Esophagus muscularis mucosa (tissue), 4 donors: ENCODE measurements at regions not wholly inside any gene's neighbourhood (a gene's known extent, or its start where the extent isn't known, plus 50 kb on each side); places are given as distances from the start of the nearest gene placed in this dataset.

Experiments used
- DNase-seq: peaks from one replicate; pipeline ENCODE4 v3.0.0-alpha.2; 2017; ENCODE audit errors: extremely low spot score
- H3K27ac ChIP-seq, 4 donors: fragments of 200-600 bp; sonication (generic); replicated peaks in 1 of 4; 1 replicate in 3 of 4; 2 replicates in 1 of 4; pipeline ENCODE4 v1.5.1; 2016 to 2019; ENCODE audit warnings: mild to moderate bottlenecking in 1 of 4
- H3K27me3 ChIP-seq, 4 donors: fragments of 200-600 bp; sonication (generic); one replicate each; pipeline versions ENCODE4 v1.5.1 to v1.6.0; 2016 to 2019
- H3K36me3 ChIP-seq, 4 donors: fragments of 200-600 bp; sonication (generic); one replicate each; pipeline ENCODE4 v1.5.1; 2016 to 2019
- H3K4me1 ChIP-seq, 4 donors: fragments of 200-600 bp; sonication (generic); one replicate each; pipeline ENCODE4 v1.5.1; 2016 to 2019
- H3K4me3 ChIP-seq, 4 donors: fragments of 200-600 bp; sonication (generic); 1 replicate in 2 of 4; 2 replicates in 2 of 4; pipeline ENCODE4 v1.5.1; 2016 to 2019; ENCODE audit warnings: mild to moderate bottlenecking in 4 of 4, moderate library complexity in 1 of 4
- H3K9me3 ChIP-seq, 4 donors: fragments of 200-600 bp; sonication (generic); 1 replicate in 3 of 4; 2 replicates in 1 of 4; pipeline ENCODE4 v1.5.1; 2016 to 2019
- EP300 ChIP-seq: sonication (generic); formaldehyde crosslinking; IDR thresholded peaks from one replicate; pipeline ENCODE4 v1.6.1; 2017; ENCODE audit warnings: antibody characterized with exemption
- POLR2A ChIP-seq: fragments of 450-650 bp; IDR thresholded peaks from one replicate; pipeline ENCODE4 v1.6.1; 2017; ENCODE audit warnings: antibody characterized with exemption, moderate library complexity, mild to moderate bottlenecking, low read depth
- POLR2AphosphoS5 ChIP-seq, 2 donors: sonication (generic); formaldehyde crosslinking; IDR thresholded peaks; one replicate each; pipeline ENCODE4 v1.6.1; 2017; ENCODE audit warnings: antibody characterized with exemption in 2 of 2
- WGBS: methylation state at CpG from one replicate; pipeline ENCODE4 v1.1.5; 2018; 5-methylcytosine and 5-hydroxymethylcytosine counted together
- intact Hi-C: fragments of 100-400 bp; cut with DNase I; formaldehyde crosslinking; loops from one replicate; pipeline ENCODE4 v1.15.1; 2023
- TF ChIP-seq, protein P1 (sequence below), 3 experiments: fragments of 200-600 bp in 2 of 3; fragments of 450-650 bp in 1 of 3; sonication (generic) in 2 of 3; IDR thresholded peaks; one replicate each; pipeline ENCODE4 v1.5.1; 2017 to 2019; ENCODE audit warnings: antibody characterized with exemption in 3 of 3, mild to moderate bottlenecking in 2 of 3, moderate library complexity in 1 of 3

DNA sequence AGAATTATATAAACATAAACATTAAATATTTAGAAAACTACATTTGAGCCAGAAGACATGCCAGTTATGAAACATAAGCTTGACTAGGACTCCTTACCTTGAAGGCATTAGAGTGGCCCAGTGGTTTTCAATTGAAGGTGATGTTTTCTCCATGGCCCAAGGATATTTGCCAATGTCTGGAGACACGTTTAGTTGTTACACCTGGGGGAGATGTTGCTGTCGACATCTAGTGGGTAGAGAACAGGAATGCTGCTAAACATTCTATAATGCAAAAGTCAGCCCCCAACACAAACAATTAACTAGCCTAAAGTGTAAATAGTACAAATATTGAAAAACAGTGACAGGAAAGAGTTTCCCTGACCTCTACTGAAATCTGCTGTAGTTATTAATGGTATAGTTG, 200.9 kb upstream of the HS3ST5 start:
- TF ChIP-seq EP300 (no peak), POLR2A (no peak), POLR2AphosphoS5 (IDR thresholded peaks at IDR 0.05) (no peak)
- TF ChIP-seq, protein P1, sequence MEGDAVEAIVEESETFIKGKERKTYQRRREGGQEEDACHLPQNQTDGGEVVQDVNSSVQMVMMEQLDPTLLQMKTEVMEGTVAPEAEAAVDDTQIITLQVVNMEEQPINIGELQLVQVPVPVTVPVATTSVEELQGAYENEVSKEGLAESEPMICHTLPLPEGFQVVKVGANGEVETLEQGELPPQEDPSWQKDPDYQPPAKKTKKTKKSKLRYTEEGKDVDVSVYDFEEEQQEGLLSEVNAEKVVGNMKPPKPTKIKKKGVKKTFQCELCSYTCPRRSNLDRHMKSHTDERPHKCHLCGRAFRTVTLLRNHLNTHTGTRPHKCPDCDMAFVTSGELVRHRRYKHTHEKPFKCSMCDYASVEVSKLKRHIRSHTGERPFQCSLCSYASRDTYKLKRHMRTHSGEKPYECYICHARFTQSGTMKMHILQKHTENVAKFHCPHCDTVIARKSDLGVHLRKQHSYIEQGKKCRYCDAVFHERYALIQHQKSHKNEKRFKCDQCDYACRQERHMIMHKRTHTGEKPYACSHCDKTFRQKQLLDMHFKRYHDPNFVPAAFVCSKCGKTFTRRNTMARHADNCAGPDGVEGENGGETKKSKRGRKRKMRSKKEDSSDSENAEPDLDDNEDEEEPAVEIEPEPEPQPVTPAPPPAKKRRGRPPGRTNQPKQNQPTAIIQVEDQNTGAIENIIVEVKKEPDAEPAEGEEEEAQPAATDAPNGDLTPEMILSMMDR (IDR thresholded peaks at IDR 0.05), result no peak
- no peaks in the 10 kb centered on the region for H3K27me3 ChIP-seq
- WGBS, result 55% methylated on average over 2 of the region's 2 CpGs
- no peaks in the 10 kb centered on the region for H3K4me1 ChIP-seq
- no peak overlapping the region for H3K27ac ChIP-seq
- no peaks in the 10 kb centered on the region for H3K36me3 ChIP-seq
- DNase-seq, result no peak
- no peaks in the 10 kb centered on the region for H3K9me3 ChIP-seq
- intact Hi-C loops, result no loop called here
- H3K4me3 ChIP-seq, result no peak overlapping the region

DNA sequence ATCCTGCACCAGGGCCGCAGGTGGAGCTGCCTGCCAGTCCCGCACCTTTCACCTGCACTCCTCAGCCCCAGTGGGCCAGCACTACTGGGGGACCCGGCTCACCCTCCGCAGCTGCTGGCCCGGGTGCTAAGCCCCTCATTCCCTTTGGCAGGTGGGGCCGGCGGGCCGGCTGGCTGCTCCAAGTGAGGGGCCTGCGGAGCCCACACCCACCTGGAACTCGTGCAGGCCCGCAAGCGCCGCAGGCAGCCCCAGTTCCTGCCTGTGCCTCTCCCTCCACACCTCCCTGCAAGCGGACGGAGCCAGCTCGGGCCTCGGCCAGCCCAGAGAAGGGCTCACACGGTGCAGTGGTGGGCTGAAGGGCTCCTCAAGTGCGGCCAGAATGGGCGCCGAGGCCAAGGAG, 199.0 kb upstream of the HS3ST5 start:
- no peak for DNase-seq
- Histone ChIP-seq H3K36me3 (no peaks in the 10 kb centered on the region), H3K4me1 (no peaks in the 10 kb centered on the region), H3K9me3 (no peaks in the 10 kb centered on the region), H3K4me3 (no peak overlapping the region), H3K27me3 (no peaks in the 10 kb centered on the region), H3K27ac (no peak overlapping the region)
- TF ChIP-seq, protein P1 (IDR thresholded peaks at IDR 0.05), result no peak
- TF ChIP-seq EP300 (no peak), POLR2AphosphoS5 (IDR thresholded peaks at IDR 0.05) (no peak), POLR2A (no peak)
- intact Hi-C loops, result no loop called here
- WGBS, result 93% methylated on average over 13 of the region's 21 CpGs

DNA sequence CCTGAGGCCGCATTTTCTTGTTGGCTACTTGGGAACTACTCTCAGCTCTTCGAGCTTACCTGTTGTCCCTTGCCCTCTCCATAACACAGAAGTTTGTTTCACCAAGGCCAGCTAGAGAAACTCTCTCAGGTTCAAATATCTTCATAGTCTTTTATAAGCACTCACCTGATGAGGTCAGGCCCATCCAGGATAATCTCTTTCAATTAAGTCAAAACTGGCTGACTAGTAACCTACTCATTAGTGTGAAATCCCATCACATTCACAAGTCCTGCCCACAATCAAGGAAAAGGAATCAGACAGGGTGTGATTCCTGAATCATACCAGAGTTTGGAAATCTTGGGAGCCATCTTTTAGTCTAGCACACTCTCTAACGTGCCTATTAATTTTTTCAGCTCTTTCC, 195.2 kb upstream of the HS3ST5 start:
- Histone ChIP-seq H3K27ac (no peak overlapping the region), H3K36me3 (no peaks in the 10 kb centered on the region), H3K4me1 (no peaks in the 10 kb centered on the region), H3K27me3 (no peaks in the 10 kb centered on the region), H3K4me3 (no peak overlapping the region), H3K9me3 (no peaks in the 10 kb centered on the region)
- TF ChIP-seq POLR2A (no peak), POLR2AphosphoS5 (IDR thresholded peaks at IDR 0.05) (no peak), EP300 (no peak)
- TF ChIP-seq, protein P1 (IDR thresholded peaks at IDR 0.05), result no peak
- intact Hi-C loops, result no loop called here
- 90% methylated on average over 3 of the region's 3 CpGs for WGBS
- DNase-seq, result no peak

DNA sequence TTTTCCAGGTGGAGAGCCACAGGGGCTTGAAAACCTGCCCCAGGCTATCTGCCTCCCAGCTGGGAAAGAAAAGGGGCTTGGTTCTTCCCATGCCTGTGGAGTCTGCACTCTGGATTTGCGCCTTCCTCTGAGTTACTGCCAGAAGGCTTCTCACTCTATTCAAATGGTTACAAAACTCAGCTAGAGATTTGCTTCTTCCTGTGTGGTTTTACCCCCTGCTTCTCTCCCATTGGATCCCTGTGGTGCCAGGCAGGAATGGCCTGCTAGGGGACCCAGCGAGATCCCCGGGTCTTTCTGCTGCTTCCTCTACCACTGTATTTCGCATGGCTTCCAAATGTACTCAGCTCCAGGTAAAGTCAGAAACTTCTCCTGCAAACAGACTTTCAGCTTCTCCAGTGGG, 192.0 kb upstream of the HS3ST5 start:
- intact Hi-C loops, result no loop called here
- no peaks in the 10 kb centered on the region for H3K4me1 ChIP-seq
- no peaks in the 10 kb centered on the region for H3K9me3 ChIP-seq
- 88% methylated on average over 4 of the region's 4 CpGs for WGBS
- no peak for DNase-seq
- no peaks in the 10 kb centered on the region for H3K27me3 ChIP-seq
- no peak overlapping the region for H3K4me3 ChIP-seq
- TF ChIP-seq POLR2A (no peak), POLR2AphosphoS5 (IDR thresholded peaks at IDR 0.05) (no peak), EP300 (no peak)
- TF ChIP-seq, protein P1 (IDR thresholded peaks at IDR 0.05), result no peak
- H3K27ac ChIP-seq, result no peak overlapping the region
- no peaks in the 10 kb centered on the region for H3K36me3 ChIP-seq

DNA sequence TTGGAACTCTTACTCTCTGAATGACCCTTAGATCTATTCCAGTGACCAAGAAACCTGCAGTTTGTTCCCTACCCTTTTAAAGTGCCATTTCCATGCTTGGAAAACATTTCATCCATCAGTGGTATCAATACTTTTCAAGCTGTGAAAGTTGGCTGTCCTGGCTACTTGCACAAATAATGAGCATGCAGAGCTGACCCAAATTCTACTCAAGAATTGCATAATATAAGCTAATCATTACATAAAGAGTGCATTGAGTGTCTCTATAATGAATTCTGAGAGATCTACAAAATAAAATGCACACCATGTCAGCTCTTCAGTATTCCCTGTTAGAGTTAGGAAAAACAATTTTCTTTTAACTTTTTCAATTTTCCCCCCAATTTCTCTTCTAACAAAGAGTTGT, 181.3 kb upstream of the HS3ST5 start:
- intact Hi-C loops, result no loop called here
- no peaks in the 10 kb centered on the region for H3K4me1 ChIP-seq
- no peak overlapping the region for H3K27ac ChIP-seq
- H3K36me3 ChIP-seq, result no peaks in the 10 kb centered on the region
- no peak overlapping the region for H3K4me3 ChIP-seq
- no peak for DNase-seq
- H3K9me3 ChIP-seq, result no peaks in the 10 kb centered on the region
- no peaks in the 10 kb centered on the region for H3K27me3 ChIP-seq
- TF ChIP-seq EP300 (no peak), POLR2AphosphoS5 (IDR thresholded peaks at IDR 0.05) (no peak), POLR2A (no peak)
- TF ChIP-seq, protein P1 (IDR thresholded peaks at IDR 0.05), result no peak
